GM23338 (cell line): ENCODE measurements at regions not wholly inside any gene's neighbourhood (a gene's known extent, or its start where the extent isn't known, plus 50 kb on each side); places are given as distances from the start of the nearest gene placed in this dataset.

Source experiments
- ATAC-seq: fragments of 200-7000 bp; cut with Tn5 transposase; 3 replicates; pipeline ENCODE4 v1.9.1; 2020
- DNase-seq: peaks from one replicate; pipeline ENCODE4 v3.0.0-alpha.2; 2015; ENCODE audit warnings: low spot score
- H2AFZ ChIP-seq: fragments of 200-600 bp; sonication (generic); 2 replicates; pipeline ENCODE4 v1.8.0; 2016; ENCODE audit warnings: antibody characterized with exemption, mild to moderate bottlenecking, moderate library complexity
- H3F3A ChIP-seq: fragments of 200-600 bp; sonication (generic); replicated peaks from 2 replicates; pipeline ENCODE4 v1.8.0; 2017; ENCODE audit warnings: antibody characterized with exemption, mixed run types, low read depth
- H3K27ac ChIP-seq: fragments of 200-600 bp; sonication (generic); 2 replicates; pipeline ENCODE4 v1.6.1; 2016; ENCODE audit warnings: low read depth
- H3K27me3 ChIP-seq: fragments of 200-600 bp; sonication (generic); 2 replicates; pipeline ENCODE4 v1.8.0; 2016; ENCODE audit warnings: mild to moderate bottlenecking, mixed run types, moderate library complexity; ENCODE audit not compliant: insufficient read depth
- H3K36me3 ChIP-seq: fragments of 200-600 bp; sonication (generic); 2 replicates; pipeline ENCODE4 v1.8.0; 2016; ENCODE audit warnings: mild to moderate bottlenecking; ENCODE audit not compliant: insufficient read depth
- H3K4me1 ChIP-seq: fragments of 200-600 bp; sonication (generic); 2 replicates; pipeline ENCODE4 v1.8.0; 2016; ENCODE audit warnings: mild to moderate bottlenecking, moderate library complexity; ENCODE audit not compliant: insufficient read depth
- H3K4me2 ChIP-seq: fragments of 200-600 bp; sonication (generic); 2 replicates; pipeline ENCODE4 v1.7.1; 2017; ENCODE audit warnings: mixed run types
- H3K4me3 ChIP-seq: fragments of 200-600 bp; sonication (generic); 2 replicates; pipeline ENCODE4 v1.6.1; 2016; ENCODE audit warnings: mixed run types
- H3K79me2 ChIP-seq: fragments of 200-600 bp; sonication (generic); replicated peaks from 2 replicates; pipeline ENCODE4 v1.8.0; 2017; ENCODE audit warnings: mild to moderate bottlenecking; ENCODE audit not compliant: insufficient read depth
- H3K9me2 ChIP-seq: fragments of 200-600 bp; sonication (generic); 2 replicates; pipeline ENCODE4 v1.8.0; 2017; ENCODE audit not compliant: insufficient read depth
- H4K20me1 ChIP-seq: fragments of 200-600 bp; sonication (generic); replicated peaks from 2 replicates; pipeline ENCODE4 v1.8.0; 2017; ENCODE audit warnings: mild to moderate bottlenecking; ENCODE audit not compliant: insufficient read depth
- H3K27ac Mint-ChIP-seq: 2 replicates; pipeline ENCODE4 v1.8.0; 2020; ENCODE audit warnings: inconsistent platforms, mild to moderate bottlenecking, moderate library complexity, mixed read lengths
- H3K27me3 Mint-ChIP-seq: 3 replicates; pipeline ENCODE4 v1.8.0; 2022; ENCODE audit warnings: low read depth, mild to moderate bottlenecking, moderate library complexity, mixed read lengths, inconsistent platforms; ENCODE audit not compliant: insufficient read depth, poor library complexity
- H3K36me3 Mint-ChIP-seq: 3 replicates; pipeline ENCODE4 v1.8.0; 2021; ENCODE audit warnings: low read depth, mild to moderate bottlenecking, inconsistent platforms, moderate library complexity, mixed read lengths
- H3K4me1 Mint-ChIP-seq: 3 replicates; pipeline ENCODE4 v1.8.0; 2020; ENCODE audit warnings: mild to moderate bottlenecking, inconsistent platforms, mixed read lengths
- H3K4me3 Mint-ChIP-seq: 3 replicates; pipeline ENCODE4 v1.8.0; 2021; ENCODE audit warnings: moderate library complexity, mild to moderate bottlenecking, inconsistent platforms, mixed read lengths
- H3K9me3 Mint-ChIP-seq: 3 replicates; pipeline ENCODE4 v1.8.0; 2020; ENCODE audit warnings: moderate library complexity, mild to moderate bottlenecking, inconsistent platforms, mixed read lengths
- EZH2 ChIP-seq: fragments of 200-600 bp; sonication (generic); IDR thresholded peaks from one replicate; pipeline ENCODE4 v1.8.0; 2017; ENCODE audit warnings: antibody characterized with exemption, mild to moderate bottlenecking, low read depth; ENCODE audit not compliant: unreplicated experiment
- JUNB ChIP-seq: IDR thresholded peaks from one replicate; pipeline ENCODE4 v1.6.1; 2016; ENCODE audit warnings: antibody characterized with exemption; ENCODE audit not compliant: unreplicated experiment
- NANOG ChIP-seq: IDR thresholded peaks from 2 replicates; pipeline ENCODE4 v1.6.1; 2016; ENCODE audit warnings: antibody characterized with exemption, borderline replicate concordance
- POLR2AphosphoS5 ChIP-seq: IDR thresholded peaks from 2 replicates; pipeline ENCODE4 v1.6.1; 2016; ENCODE audit warnings: antibody characterized with exemption, low read depth
- REST ChIP-seq: IDR thresholded peaks from one replicate; pipeline ENCODE4 v1.6.1; 2018; ENCODE audit warnings: antibody characterized with exemption; ENCODE audit not compliant: unreplicated experiment
- STAT1 ChIP-seq: IDR thresholded peaks from one replicate; pipeline ENCODE4 v1.6.1; 2016; ENCODE audit warnings: antibody characterized with exemption; ENCODE audit not compliant: unreplicated experiment
- ZNF331 ChIP-seq: fragments of 250-450 bp; sonication (Bioruptor Pico); IDR thresholded peaks from 2 replicates; pipeline ENCODE4 v1.5.0; 2020; ENCODE audit warnings: low read depth, mild to moderate bottlenecking, moderate library complexity
- TF ChIP-seq, protein P1 (sequence below), 2 experiments: fragments of 200-600 bp in 1 of 2; sonication (generic) in 1 of 2; conservative IDR thresholded peaks; 2 replicates each; pipeline versions ENCODE4 v1.5.1 to v1.6.1; 2016 to 2017; ENCODE audit warnings: antibody characterized with exemption in 2 of 2, low read depth in 2 of 2, mild to moderate bottlenecking in 2 of 2, moderate library complexity in 1 of 2
- TF ChIP-seq, protein P2 (sequence below): fragments of 250-450 bp; sonication (Bioruptor Pico); IDR thresholded peaks from 2 replicates; pipeline ENCODE4 v1.5.0; 2020; ENCODE audit warnings: mild to moderate bottlenecking, moderate library complexity

DNA sequence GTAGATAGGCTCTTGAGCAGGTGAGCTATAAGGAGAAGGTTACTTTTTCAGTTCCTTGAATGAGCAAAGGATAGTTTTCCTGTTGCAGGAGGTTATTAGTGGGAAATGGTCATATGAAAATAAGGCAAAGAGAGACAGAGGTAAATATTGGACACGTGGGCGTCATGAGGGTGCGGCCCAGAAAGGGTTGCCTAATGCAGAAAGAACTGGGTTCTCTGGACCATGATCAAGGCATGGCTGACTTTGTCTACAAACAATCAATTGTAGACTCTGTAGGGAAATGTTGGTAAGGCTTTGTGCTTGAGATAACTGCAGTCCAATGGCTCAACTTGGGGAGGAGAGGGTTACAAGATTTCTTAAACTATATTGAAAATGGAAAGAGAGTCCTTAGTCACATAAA, 585.8 kb downstream of the BCL11A start:
- no peaks in the 10 kb centered on the region for H3K27me3 ChIP-seq
- H3K36me3 ChIP-seq, result no peaks in the 10 kb centered on the region
- H3K4me1 ChIP-seq, result no peaks in the 10 kb centered on the region
- Mint-ChIP-seq H3K4me3 (no peak overlapping the region), H3K27ac (no peak overlapping the region), H3K9me3 (no peaks in the 10 kb centered on the region), H3K4me1 (peaks cover under 1% of the 10 kb centered on the region; the same call in 1 of the 3 replicates), H3K27me3 (peaks cover 2% of the 10 kb centered on the region), H3K36me3 (no peaks in the 10 kb centered on the region)
- H3K4me3 ChIP-seq, result no peak overlapping the region
- H4K20me1 ChIP-seq, result no peaks in the 10 kb centered on the region
- no peaks in the 10 kb centered on the region for H3F3A ChIP-seq
- no peak overlapping the region for H3K4me2 ChIP-seq
- H3K79me2 ChIP-seq, result no peaks in the 10 kb centered on the region
- H3K9me2 ChIP-seq, result peaks cover 14% of the 10 kb centered on the region
- TF ChIP-seq NANOG (no peak), JUNB (no peak), REST (no peak), POLR2AphosphoS5 (no peak), STAT1 (no peak), ZNF331 (CRISPR knock-in tag) (no peak), EZH2 (no peak)
- TF ChIP-seq, protein P1, sequence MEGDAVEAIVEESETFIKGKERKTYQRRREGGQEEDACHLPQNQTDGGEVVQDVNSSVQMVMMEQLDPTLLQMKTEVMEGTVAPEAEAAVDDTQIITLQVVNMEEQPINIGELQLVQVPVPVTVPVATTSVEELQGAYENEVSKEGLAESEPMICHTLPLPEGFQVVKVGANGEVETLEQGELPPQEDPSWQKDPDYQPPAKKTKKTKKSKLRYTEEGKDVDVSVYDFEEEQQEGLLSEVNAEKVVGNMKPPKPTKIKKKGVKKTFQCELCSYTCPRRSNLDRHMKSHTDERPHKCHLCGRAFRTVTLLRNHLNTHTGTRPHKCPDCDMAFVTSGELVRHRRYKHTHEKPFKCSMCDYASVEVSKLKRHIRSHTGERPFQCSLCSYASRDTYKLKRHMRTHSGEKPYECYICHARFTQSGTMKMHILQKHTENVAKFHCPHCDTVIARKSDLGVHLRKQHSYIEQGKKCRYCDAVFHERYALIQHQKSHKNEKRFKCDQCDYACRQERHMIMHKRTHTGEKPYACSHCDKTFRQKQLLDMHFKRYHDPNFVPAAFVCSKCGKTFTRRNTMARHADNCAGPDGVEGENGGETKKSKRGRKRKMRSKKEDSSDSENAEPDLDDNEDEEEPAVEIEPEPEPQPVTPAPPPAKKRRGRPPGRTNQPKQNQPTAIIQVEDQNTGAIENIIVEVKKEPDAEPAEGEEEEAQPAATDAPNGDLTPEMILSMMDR (conservative IDR thresholded peaks at IDR 0.05; ENCODE audit: low read depth in 2 of 2), result no peak
- TF ChIP-seq, protein P2, sequence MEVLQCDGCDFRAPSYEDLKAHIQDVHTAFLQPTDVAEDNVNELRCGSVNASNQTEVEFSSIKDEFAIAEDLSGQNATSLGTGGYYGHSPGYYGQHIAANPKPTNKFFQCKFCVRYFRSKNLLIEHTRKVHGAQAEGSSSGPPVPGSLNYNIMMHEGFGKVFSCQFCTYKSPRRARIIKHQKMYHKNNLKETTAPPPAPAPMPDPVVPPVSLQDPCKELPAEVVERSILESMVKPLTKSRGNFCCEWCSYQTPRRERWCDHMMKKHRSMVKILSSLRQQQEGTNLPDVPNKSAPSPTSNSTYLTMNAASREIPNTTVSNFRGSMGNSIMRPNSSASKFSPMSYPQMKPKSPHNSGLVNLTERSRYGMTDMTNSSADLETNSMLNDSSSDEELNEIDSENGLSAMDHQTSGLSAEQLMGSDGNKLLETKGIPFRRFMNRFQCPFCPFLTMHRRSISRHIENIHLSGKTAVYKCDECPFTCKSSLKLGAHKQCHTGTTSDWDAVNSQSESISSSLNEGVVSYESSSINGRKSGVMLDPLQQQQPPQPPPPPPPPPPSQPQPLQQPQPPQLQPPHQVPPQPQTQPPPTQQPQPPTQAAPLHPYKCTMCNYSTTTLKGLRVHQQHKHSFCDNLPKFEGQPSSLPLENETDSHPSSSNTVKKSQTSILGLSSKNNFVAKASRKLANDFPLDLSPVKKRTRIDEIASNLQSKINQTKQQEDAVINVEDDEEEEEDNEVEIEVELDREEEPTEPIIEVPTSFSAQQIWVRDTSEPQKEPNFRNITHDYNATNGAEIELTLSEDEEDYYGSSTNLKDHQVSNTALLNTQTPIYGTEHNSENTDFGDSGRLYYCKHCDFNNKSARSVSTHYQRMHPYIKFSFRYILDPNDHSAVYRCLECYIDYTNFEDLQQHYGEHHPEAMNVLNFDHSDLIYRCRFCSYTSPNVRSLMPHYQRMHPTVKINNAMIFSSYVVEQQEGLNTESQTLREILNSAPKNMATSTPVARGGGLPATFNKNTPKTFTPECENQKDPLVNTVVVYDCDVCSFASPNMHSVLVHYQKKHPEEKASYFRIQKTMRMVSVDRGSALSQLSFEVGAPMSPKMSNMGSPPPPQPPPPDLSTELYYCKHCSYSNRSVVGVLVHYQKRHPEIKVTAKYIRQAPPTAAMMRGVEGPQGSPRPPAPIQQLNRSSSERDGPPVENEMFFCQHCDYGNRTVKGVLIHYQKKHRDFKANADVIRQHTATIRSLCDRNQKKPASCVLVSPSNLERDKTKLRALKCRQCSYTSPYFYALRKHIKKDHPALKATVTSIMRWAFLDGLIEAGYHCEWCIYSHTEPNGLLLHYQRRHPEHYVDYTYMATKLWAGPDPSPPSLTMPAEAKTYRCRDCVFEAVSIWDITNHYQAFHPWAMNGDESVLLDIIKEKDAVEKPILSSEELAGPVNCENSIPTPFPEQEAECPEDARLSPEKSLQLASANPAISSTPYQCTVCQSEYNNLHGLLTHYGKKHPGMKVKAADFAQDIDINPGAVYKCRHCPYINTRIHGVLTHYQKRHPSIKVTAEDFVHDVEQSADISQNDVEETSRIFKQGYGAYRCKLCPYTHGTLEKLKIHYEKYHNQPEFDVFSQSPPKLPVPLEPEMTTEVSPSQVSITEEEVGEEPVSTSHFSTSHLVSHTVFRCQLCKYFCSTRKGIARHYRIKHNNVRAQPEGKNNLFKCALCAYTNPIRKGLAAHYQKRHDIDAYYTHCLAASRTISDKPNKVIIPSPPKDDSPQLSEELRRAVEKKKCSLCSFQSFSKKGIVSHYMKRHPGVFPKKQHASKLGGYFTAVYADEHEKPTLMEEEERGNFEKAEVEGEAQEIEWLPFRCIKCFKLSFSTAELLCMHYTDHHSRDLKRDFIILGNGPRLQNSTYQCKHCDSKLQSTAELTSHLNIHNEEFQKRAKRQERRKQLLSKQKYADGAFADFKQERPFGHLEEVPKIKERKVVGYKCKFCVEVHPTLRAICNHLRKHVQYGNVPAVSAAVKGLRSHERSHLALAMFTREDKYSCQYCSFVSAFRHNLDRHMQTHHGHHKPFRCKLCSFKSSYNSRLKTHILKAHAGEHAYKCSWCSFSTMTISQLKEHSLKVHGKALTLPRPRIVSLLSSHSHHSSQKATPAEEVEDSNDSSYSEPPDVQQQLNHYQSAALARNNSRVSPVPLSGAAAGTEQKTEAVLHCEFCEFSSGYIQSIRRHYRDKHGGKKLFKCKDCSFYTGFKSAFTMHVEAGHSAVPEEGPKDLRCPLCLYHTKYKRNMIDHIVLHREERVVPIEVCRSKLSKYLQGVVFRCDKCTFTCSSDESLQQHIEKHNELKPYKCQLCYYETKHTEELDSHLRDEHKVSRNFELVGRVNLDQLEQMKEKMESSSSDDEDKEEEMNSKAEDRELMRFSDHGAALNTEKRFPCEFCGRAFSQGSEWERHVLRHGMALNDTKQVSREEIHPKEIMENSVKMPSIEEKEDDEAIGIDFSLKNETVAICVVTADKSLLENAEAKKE, result no peak
- DNase-seq (no peak), ATAC-seq (no peak)
- no peak overlapping the region for H3K27ac ChIP-seq
- no peak overlapping the region for H2AFZ ChIP-seq
